HG02610 (cell line): ENCODE measurements at regions not wholly inside any gene's neighbourhood (a gene's known extent, or its start where the extent isn't known, plus 50 kb on each side); places are given as distances from the start of the nearest gene placed in this dataset.
"Not testable (repeated sequence)": the region's sequence is repeated elsewhere in the genome, so short reads cannot be mapped to it uniquely, and the experiment has no call there.

Experiments used
- ATAC-seq: cut with Tn5 transposase; IDR thresholded peaks from one replicate; pipeline ENCODE4 v1.9.1; 2021; ENCODE audit warnings: mild to moderate bottlenecking, moderate library complexity; ENCODE audit not compliant: unreplicated experiment

DNA sequence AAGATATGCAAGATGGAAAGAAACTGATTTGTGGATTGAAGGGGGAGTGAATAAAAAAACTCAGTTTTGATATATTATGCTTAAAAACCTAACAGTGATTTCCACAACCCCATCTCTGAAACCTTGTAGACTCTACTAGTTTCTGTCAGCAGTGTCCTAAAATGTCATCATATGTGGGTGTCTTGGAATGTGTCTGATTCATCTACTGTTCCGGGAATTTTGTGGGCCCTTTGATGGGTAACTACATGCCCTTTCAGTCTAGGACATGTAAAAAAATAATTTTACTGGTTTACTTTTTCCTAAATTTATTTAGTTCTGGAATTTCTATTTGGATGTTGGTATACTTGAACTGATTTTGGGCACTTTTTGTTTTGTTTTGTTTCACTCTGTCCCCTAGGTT is 118.9 kb upstream of the NMUR2 start:
- no peak for ATAC-seq

DNA sequence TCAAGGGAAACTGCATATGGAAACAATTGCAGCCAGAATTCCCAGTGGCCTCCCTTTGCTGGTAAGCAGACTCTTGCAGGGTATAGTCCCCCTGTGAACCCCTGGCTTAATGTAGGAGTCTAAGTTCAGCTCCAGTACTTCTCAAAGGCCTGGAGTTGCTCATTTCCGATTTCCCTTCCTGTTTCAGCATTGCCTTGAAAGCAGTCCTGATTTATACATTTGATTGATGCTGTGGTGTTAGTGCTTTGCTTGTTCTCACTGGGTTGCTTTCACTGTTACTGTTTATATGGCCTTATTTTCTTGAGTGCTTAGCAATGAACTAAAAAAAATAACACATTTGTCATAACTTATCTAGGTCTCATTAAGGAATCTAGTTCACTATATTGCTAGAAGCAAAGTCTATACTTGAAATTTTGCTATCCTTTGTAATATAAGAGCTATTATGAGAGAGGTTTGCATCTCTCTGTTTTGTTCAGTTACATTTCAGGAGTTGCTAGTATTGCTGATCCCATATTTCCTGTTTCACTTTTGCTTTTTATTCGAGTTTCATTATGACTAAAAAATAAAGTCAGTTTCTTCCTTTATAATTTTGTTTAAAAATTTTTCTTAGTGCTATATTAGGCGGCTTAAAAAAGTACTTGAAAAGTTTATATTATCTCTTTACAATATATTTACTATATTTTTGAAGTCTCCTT is 122.4 kb upstream of the NMUR2 start:
- peak; percentile 71 for ATAC-seq

DNA sequence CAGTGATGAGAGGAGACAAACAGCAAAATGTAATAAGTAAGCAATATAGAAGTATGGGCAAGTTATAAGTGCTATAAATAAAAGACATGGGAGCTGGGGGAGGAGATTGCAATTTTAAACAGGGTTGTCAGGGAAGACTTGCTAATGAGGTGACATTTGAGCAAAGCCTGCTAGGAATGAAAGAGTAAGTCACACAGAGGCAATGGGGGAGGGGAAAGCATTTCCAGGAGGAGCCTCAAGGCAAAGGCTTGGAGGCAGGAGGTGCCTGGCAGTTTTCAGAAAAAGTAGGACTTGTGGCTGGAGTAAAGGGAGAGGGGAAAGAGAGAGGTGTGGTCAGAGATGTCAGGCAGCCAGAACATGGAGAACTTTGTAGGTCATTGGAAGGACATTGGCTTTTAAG is 124.4 kb upstream of the NMUR2 start:
- ATAC-seq, result no peak

DNA sequence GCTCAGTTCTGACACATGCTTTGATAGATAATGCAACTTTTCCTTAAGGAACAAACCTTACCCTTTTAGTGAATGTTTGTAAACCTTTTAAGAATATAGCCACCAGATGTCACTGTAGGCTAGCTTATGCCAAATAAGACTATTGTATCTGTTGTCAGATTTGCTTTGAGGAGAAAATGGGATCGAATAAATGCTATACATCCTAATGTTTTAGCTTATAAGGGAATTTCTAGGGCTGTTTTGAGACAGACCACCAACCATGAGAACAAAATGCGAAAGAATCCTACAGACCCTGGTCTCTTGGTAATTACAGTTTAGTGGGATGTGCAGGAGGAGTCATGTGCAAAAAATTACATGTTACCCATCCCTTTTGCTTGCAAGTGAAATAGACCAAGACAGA is 127.6 kb upstream of the NMUR2 start:
- peak; percentile 45 for ATAC-seq

DNA sequence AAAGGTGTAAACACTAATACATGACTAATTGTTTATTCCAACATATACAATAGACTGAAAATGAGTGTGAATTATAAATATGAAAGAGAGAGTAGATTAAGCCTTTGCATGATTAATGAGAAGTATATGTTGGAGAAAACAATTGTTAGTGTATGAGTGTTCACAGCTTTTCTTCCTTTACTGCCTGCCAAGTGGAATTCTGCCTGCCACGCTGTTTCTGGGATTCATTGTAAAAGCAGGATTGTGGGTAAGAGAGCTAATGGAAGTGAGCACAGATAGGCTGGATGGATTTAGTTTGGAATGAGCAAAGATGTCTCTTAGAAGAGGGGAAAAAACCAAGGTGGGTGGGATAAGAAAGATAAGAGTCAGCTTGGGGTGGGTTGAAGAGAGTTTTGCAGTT is 129.6 kb upstream of the NMUR2 start:
- no peak for ATAC-seq

DNA sequence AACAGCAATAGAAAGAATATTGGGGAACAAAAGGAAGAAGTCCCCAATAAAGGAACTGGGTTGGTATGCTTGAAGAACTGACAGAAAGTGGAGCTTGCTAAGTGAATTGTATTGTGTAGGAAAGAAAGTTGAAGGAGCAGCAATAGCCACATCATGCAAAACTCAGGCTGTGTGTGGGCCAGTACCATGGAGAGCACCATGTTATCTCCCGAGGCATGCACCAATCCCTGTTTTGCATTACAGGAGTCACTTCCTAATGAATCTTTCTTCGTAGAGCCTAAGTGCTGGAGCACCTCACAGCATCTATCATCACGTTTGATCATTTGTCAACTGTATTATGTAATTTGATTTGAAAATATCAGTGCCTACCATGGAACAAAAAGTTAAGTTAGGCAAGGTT is 137.7 kb upstream of the NMUR2 start:
- no peak for ATAC-seq

DNA sequence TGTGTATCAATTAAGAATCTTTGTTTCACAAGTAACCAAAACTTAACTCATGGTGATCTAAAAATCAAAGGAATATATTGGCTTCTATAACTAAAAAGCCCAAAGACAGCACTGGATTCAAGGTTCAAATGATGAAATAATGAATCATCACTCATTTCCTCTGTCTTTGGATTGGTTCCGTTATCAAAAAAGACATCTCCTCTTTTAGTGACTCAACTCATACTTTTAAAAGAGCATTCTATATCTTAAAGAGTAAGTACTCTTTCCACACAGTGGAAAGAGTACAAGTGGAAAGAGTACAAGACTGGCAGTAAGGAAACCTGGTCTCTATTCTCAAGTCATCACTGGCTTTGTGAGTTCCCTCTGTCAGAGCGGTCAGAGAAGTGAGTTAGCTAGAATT is 141.4 kb upstream of the NMUR2 start:
- ATAC-seq, result no peak

DNA sequence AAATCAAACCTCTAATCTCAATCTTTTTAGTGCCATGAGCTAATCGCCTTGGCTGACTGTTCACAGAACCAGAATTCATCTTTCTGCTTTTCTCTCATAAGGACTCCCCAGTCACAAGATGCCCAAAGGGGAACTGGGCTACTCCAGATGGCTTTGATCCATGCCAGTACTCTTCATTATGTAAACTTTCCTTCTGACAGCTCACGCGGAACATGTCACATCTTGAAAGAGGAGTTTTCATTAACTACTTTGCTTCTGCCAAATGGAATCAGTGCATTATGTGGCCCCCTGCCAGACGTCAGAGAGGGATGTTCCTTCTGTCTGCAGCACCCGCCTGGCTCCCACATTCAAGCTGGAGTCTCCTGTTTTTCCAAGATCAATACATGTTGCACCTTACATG is 142.1 kb upstream of the NMUR2 start:
- ATAC-seq, result no peak

DNA sequence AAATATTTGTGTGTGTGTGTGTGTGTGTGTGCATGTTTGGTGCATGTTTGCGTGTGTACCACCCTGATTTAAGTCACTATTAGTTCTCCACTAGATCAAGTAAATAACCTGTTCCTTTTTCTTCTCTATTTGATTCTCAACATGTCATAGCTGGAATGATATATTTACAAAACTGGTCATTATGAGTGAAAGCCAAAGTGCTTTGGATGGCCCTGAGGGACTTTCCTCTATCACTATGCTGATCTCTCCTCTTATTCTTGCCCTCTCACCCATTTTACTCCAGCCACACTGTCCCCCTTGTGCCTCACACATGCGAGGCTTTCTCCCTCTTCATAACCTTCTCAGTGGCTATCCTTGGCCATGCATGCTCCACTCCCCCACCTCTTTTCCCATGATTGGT is 144.6 kb upstream of the NMUR2 start:
- peak; percentile 75 for ATAC-seq

DNA sequence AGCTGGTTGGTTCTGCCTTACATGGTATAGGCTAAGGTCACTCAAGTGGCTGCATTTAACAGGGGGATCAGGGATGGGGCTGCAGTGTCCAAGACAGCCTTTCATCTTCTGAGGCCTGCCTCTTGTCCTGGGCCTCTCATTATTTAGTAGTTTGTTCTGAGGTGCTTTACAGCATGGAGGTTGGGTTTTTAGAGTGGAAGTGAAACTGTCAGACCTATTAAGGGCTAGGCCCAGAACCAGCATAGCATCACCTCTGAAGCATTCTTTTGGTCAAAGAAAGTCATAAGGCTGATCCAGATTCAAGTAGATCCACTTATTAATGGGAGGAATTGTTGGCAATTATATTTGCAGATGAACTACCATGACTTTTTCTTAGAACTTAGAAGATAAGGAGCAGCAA is 146.0 kb upstream of the NMUR2 start:
- peak; percentile 59 for ATAC-seq

DNA sequence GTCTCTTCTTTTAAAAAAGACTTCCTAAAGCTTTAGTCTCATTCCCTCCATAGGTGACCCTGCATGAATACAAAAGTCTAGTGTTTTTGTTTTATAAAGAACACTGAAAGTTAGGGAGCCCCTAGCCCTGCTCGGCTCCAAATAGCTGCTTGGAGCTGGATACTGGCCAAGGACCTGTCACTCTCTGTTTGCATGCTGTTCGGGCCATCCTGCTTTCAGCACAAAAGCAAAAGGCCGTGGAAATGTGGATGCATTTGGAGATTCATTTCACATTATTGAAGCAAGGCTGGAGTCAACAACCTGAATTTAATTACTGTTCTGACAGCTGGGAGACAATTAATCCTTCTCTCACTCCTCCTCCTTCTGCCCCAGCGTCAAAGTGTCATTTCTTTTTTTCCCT is 151.7 kb upstream of the NMUR2 start:
- no peak for ATAC-seq

DNA sequence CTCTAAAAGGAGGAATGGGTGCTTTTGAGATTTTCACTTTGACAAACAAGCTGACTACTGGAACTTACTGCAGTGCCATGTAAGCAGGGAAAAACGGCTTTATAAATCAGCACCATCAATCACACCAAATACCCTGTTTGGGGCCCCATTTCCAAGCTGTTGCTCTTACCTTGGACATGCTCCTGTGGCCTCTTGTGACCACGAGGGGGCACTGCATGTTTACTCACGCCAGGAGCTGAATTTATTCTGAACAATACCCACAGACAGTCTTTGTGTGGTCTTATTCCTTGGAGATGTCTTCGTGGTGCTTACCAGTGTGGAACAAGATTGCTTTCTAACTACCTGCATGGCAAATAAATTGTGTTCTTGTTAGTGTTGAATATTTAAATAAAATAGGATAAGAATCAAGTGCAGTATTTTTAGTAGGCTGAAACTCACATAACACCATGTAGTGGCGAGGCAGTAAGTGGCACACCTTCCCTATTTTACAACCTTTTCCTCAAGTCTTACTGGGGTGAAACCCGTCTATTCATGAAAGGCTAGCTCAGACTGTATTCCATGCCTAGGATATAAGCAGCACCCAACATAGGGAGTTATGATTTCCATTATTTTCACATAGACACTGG is 155.5 kb upstream of the NMUR2 start:
- peak; percentile 74 for ATAC-seq

DNA sequence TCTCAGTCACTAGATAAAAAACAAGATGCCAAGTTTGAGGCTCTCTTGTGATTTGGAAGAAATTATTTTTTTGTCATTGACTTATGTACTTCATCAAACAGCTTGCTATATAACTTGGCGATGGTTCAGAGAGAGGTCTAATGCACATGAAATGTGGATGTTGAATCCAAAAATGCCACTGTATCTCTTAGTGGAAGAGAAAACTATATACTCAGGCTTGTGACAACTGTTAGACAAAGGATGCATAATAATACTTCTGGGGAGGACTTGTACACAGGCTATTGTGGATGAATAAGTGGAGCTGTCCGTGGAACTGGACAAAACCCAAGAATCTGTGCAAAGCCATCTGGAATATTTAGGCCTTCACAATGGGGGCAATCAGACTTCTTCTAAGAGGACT is 162.9 kb upstream of the NMUR2 start:
- ATAC-seq, result no peak

DNA sequence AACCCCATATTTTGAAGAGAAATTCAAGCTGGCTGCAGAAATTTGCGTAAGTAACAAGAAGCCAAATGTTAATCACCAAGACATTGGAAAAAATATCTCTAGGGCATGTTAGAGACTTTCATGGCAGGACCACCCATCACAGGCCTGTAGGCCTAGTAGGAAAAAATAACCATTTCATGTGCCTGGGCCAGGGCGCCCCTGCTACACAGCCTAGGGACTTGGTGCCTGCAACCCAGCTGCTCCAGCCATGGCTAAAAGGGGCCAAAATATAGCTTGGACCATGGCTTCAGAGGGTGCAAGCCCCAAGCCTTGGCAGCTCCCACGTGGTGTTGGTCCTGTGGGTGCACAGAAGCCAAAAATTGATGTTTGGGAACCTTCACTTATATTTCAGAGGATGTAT is 167.7 kb upstream of the NMUR2 start:
- no peak for ATAC-seq

DNA sequence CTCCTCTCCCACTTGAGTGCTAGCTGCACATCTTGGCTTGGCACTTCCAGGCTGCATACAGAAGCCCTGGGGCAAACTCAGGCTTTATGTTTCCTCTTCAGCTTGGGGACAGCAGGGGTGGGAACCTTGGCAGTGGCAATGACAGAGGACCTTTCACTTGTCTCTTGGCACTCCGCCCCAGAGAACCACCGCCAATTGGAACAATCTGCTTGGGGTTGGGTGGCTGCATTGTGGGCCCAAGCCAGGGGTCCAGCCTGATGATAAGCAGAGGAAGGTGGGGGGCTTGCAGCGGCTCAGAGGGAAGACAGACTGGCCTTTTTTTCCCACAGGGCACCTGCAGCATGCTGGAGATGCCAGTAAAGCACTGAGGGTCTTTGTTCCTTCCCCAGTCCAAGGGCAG is 179.0 kb upstream of the NMUR2 start:
- no peak for ATAC-seq

DNA sequence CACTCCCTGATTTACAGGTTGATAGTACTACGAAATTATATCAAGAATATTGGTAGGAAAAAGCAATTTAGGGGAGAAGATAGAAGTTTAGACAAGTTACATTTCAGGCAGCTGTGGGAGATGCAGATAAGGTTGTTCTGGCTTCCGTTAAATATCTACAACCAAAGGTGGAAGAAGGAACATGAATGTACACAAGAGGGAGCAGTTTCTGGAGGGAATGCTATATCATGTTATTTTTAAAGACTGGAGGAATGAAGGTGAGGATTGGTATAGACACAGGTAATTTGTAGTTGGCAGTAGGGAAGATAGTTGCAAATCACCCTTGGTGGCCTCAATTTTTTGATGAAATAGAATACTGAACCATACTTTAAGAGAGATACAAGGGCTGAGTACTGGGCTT is 187.3 kb upstream of the NMUR2 start:
- no peak for ATAC-seq

DNA sequence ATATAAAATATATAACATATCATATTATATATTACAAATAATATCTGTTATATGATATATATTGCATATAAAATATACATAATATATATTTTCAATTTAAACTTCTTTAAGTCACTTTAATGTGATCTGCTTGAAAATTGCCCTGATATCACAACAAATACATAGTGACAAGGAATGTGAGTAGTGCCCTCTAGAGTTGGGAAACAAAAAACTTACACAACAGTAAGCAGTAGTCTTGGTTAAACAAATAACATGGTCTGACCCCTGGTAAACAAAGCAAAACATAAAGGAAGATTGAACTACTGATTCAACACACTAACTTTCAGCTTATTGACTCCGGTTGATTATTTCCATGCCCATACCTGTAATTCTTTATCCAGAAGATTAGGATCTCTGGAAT is 188.3 kb upstream of the NMUR2 start:
- no peak for ATAC-seq

DNA sequence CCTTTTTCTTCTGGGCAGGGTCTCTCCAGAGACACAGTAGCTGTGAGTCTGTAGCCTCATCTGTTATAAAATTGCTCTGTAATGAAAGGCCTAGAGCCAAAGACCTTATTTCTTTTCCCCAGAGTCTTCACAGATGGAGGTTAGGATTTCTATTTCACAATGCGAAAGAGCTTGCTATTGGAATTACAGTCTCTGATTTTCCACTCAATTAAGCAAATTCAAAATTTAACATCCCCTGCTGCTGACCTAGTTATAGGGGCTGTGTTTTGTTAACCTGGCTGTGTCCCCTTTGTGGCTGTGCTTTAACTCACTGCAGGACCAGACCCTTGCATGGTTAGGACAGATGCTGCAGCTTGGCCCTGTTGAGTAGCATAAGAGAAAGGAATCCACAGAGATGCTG is 190.3 kb upstream of the NMUR2 start:
- no peak for ATAC-seq

DNA sequence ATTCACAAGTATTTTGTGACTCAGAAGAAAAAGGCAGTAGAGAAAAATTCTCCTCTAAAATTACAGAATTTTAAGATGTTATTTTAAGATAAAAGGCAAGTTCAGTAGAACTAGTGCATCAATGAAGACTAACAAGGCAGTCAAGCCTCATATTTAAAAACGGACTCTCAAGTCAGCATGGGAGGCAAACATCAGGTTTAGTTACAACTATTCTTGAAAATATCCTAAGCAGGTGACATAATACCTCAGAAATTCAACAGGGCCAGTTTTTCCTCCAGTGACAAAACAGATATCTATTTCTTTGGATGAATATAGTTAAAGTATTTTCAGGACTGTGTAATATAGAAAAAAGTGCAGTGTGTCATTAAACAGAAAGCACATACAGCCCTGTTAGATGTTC is 194.0 kb upstream of the NMUR2 start:
- ATAC-seq, result no peak

DNA sequence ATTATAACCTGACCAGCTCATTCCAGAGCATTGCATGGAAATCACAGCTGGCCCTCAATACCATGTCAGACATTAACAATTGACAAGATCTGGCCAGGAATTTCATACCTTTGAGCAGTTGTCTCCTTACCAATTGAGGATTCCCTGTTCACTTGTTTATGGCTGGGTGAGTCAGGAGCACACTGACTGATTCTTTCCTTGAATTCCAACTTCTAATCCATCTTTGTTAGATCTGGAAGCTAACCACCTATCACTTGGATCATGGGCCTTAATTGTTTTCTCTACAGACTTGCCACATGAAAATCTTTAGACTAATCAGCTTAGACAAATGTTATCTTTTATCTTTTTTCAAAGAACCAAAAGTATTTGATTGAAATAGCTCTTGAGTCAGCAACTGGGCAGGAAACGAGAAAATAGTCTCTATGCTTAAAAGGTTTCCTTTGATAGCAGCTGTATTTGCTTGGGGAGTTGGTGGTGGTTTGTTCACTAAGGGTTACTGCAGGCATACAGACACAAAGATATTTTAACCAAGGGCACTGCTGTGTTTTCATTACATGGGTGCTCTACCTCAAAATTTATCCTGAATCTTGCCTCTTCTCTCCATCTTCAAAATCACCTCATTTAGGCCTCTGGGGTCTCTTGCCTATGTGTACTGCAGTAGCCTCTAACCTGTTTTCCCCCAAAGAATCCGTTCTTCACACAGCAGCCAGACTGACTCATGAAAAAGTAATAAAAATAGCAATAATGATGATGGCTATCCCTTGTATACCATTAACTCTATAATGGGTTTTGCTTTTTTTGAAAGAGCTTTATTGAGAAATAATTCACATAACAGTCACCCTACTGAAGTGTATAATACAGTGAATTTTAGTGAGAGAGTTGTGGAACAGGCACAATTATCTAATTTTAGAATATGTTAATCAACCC is 197.0 kb upstream of the NMUR2 start:
- no peak for ATAC-seq

DNA sequence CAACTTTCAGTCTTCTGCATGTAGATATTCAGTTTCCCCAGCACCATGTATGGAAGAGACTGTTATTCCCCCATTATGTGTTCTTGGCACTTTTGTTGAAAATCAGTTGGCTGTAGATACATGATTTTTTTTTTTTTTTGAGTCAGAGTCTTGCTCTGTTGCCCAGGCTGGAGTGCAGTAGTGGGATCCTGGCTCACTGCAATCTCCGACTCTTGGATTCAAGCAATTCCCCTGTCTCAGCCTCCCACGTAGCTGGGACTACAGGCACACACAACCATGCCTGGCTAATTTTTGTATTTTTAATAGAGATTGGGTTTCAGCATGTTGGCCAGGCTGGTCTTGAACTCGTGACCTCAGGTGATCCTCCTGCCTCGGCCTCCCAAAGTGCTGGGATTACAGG is 201.0 kb upstream of the NMUR2 start:
- ATAC-seq, result not testable (repeated sequence)

DNA sequence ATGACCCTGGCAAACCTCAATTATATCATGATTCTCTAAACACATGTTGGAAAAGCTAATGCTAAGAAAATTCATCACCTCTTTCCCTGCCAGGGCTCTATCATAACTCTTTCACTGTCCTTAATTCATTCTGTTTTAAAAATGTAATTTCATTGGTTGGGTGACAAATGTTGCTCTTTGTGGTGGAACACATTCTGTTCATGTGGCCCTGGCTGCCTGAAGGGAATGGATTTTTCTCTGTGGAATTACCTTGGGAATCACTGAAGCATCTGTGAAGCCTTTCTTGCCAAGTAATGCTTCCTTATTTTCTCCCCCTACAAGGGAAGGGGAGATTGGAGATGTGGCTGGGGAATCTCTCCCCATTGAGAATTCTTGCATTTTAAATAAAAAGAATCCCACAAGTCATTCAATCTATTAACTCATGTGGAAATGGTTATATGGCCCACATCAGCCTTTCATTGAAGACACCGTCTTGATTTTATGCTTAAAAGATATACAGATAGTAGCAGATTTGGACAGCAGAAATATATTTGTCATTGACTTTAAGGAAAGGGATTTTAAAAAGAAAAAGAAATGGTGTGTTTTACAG is 201.8 kb upstream of the NMUR2 start:
- no peak for ATAC-seq
